Activated CD4-positive, alpha-beta T cell treated with anti-CD3 and anti-CD28 coated beads, Interleukin-2, Interleukin-4, amounts not matched to agents 100 ng/mL and 50 ng/mL, durations not matched to agents 16 hours and 8 hours (primary cell): ENCODE measurements at regions not wholly inside any gene's neighbourhood (a gene's known extent, or its start where the extent isn't known, plus 50 kb on each side); places are given as distances from the start of the nearest gene placed in this dataset.

Experiments
- DNase-seq: peaks from one replicate; pipeline ENCODE4 v3.0.0-alpha.2; 2020; ENCODE audit warnings: low spot score

GRCh38 chr4:136750897-136751296 lies 781.4 kb downstream of the PCDH18 start:
- DNase-seq = no peak

DNA sequence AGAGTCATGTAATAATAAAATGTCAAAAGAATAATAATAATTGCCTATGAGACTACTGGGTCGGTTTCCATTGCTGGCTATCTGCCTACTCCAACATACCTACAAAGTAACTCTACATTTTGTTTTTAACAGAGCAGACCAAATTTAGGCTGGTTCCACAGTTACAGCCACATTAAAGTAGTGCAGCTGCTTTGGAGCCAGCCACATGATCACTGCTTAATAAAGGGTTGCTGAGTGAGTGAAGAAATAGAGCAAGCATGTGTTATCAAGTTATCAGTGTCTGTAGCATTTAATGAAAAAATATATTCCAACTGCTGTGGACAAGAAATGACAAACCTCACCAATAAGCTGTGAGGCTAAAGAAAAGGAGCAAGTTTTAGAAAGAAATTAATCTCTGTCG lies 782.3 kb downstream of the PCDH18 start:
- no peak for DNase-seq

DNA sequence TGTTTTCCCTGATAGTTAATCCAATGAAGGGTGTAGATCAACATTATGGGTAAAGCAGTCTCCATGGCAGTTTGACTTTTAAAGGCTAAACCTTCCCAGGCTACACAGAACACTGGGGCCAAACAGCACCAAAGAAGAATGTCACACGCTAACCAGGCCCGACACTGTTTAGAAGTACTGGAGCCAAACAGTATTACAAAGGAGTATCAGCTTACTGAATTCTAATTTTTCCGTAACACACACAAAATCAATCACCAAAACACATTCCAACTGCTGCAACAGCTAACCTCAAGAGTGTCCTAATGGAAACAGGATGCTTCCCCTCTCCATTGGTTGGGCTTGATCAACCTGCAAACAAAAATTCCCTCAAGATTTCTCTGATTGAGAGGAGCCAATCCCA lies 783.5 kb downstream of the PCDH18 start:
- DNase-seq = no peak

DNA sequence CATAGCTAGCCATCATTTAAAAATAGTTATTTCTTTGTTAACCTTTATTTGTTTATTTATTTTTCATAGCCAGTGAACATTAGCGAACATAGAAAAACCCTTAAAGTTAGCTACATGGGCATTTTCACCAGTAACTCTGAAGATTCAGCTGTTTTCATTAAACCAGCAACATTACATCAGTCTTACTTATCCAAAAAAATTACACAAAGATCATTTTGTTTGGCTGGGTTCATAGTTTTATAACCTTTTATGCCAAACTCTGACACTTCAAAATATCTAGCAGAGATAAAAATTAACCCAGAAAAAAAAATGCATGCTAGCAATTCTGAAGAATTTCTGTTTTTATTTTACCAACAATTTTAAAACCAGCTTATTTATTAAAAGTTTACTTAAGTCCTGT lies 784.1 kb downstream of the PCDH18 start:
- DNase-seq = no peak

- no peak for DNase-seq
Measured at GRCh38 chr4:136743238-136743637, 789.1 kb downstream of the PCDH18 start.

DNA sequence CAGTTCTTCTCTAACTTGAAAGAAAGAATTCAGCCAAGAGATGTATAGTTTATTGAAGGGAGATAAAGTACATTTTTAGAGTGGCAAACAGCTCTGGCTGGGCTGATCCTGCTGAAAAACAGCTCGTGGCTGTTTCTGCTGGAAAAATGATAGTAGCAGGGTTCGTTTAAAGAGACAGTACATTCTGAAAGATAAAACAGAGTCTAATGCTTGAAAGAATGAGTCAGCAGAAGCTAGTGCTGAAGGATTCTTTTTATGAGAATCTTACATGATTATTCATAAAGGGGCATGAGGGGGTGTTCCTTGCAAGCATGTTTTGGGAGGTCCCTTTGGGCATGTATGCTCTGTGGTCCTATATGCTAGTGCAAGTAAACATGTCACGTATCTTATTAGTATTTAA lies 790.0 kb downstream of the PCDH18 start:
- DNase-seq = no peak

- DNase-seq = no peak
Measured at GRCh38 chr4:136741468-136741867, 790.8 kb downstream of the PCDH18 start.

DNA sequence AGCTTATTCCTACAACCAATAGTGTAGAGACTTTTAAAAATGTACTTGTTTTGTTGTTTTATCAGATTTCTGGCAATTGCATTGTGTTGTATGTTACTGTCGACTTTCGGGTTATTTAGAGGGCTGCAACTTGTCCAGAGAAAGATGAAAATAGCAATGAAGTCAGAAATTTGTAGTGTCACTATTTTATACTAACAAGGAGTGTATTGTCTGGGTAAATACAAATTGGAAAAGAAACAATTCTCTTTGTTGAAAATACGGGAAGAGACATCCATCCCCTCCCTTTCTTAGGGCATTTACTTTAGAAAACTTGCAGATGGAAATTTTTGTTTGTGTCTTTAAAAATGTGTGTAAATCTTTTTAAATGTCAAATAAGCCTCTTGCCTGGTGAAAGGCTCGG lies 792.0 kb downstream of the PCDH18 start:
- no peak for DNase-seq

- no peak for DNase-seq
Measured at GRCh38 chr4:136737066-136737465, 795.2 kb downstream of the PCDH18 start.

DNA sequence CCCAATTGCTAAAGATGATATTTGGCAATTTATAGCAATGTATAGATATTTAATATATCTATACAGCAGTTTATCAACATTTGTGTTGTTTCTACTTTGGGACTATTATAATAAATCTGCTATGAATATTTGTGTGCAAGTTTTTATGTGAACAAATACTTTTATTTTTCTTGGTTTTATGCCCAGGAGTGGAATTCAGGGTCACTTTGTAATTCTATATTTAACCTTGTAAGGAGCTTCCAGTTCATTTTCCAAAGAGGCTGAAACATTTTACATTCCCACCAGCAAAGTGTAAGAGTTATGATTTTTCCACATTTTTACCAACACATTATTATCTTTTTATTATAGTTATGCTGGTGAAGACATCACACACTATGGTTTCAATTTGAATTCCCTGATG lies 801.3 kb downstream of the PCDH18 start:
- DNase-seq = no peak

GRCh38 chr4:136725286-136726081 lies 806.8 kb downstream of the PCDH18 start:
- no peak for DNase-seq

- no peak for DNase-seq
Measured at GRCh38 chr4:136713140-136713539, 819.2 kb downstream of the PCDH18 start.

DNA sequence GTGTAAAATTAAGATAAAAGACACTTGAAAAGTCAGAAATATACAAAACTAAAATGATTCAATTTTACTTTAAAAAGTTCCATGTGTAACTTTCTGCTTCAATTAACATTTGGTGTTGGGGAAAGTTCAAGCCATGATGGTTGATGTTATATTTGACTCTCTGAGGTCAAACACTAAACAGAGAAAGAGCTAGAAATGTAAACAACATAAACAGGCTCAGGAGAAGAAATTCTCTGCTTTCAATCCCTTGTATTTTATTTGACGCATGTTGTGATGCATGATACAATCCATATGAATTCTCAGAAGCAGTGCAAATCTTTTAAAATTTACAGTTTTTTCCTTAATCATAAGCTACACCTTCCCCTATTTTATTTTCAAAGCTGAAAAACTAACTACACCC lies 822.4 kb downstream of the PCDH18 start:
- DNase-seq = no peak

- DNase-seq = no peak
Measured at GRCh38 chr4:136706942-136707341, 825.4 kb downstream of the PCDH18 start.

- no peak for DNase-seq
Measured at GRCh38 chr4:136699905-136700304, 832.4 kb downstream of the PCDH18 start.

- no peak for DNase-seq
Measured at GRCh38 chr4:136691607-136692006, 840.7 kb downstream of the PCDH18 start.

DNA sequence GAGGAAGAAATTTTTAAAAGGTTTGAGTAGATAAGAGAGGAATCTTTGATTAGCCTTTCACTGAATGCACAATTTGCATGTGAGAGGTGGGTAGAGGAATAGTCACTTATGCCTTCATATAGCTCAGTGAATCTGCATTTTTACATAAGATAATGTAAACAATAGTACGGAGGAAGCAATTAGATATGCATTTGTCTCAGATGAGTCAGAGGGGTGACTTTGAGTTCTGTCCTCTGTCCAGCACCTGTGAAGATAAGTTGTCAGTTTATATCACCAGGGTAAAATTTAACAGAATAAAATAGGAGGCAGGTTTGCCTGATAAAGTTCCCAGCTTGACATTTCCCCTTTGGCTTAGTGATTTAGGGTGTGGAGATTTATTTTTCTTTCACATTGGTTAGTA lies 841.9 kb downstream of the PCDH18 start:
- DNase-seq = no peak

DNA sequence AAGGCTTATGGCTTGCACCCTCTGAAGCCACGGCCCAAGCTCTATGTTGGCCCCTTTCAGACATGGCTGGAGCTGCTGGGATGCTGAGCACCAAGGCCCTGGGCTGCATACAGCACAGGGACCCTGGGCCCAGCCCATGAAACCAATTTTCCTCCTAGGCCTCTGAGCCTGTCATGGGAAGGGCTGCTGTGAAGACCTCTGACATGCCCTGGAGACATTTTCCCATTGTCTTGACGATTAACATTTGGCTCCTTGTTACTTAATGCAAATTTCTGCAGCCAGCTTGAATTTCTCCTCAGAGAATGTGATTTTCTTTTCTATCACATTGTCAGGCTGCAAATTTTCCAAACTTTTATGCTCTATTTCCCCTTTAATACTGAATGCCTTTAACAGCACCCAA lies 844.7 kb downstream of the PCDH18 start:
- DNase-seq = no peak

DNA sequence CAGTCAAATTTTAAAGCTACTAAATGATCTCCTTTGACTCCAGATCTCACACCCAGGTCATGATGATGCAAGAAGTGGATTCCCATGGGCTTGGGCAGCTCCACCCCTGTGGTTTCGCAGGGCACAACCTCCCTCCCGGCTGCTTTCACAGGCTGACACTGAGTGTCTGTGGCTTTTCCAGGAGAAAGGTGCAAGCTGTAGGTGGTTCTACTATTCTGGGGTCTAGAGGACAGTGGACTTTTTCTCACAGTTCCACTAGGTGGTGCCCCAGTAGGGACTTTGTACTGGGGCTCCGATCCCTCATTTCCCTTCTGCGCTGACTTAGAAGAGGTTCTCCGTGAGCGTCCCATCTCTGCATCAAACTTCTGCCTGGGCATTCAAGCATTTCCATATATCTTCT lies 845.2 kb downstream of the PCDH18 start:
- DNase-seq = no peak

DNA sequence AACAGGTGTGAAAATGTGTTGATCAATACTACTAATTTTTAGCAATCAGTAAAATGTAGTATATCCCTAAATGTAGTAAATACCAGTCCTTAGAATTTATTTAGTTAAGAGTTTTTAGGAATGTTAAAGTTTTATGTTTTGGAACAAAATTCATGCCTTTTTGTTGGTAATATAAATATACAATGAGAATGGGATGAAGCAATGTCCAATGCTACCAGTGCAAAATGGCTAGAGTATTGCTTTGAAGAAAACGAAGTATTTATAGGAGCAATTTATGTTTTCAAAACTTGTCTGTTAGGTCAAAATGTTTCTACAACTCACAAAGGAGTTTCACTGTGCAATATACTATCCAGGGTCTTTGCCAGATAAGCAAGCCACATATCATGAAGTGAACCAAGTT lies 851.5 kb downstream of the PCDH18 start:
- no peak for DNase-seq

DNA sequence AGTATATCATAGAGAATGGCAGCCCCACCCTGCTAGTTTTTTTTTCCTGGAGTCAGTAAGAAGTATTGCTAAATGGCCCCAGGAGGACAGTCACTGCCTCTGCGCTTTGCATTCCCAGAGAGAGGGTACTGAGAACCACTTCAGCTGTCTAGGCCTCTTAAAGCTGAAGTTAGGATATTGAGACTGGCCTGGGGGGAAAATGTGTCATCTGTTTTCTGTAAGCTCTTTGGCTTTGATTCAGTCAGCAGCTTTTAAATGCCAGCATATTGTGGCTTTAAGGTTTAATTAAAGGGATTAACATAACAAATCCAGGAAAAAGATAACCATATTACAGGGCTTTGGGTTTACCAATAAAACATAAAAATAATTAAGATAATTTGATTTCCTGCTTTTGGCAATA lies 852.0 kb downstream of the PCDH18 start:
- DNase-seq = no peak

GRCh38 chr4:136670265-136670664 lies 862.0 kb downstream of the PCDH18 start:
- DNase-seq = no peak

DNA sequence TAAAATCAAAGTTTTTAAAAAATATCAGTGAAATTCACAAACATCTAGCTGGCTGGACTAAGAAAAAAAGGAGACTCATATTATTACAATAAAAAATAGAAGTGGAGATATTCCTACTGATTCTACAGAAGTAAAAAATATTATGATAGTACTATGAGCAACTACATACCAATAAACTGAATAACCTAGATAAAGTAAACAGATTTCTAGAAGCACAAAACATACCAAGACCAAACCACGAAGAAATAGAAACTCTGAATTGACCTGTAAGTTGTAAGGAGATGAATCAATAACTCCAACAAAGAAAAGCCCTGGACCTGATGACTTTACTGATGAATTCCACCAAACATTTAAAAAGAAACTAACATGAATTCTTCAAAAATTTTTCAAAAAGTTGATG lies 867.3 kb downstream of the PCDH18 start:
- no peak for DNase-seq

DNA sequence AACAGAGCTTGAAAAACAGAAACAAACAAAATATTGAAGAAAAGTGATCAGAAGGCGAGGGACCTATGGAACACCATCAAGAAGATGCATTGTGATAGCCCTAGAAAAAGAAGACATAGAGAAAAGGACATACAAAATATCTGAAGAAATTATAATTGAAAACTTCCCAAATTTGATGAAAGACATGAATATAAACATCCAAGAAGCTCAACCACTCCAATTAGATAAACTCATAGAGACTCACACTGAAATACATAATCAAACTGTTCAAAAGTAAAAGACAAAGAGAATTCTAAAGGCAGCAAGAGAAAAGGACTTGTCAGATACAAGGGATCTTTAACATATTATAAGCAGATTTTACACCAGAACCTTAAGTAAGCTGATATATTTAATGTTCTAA lies 869.8 kb downstream of the PCDH18 start:
- DNase-seq = no peak
